ENCODE measurements at regions not wholly inside any gene's neighbourhood (a gene's known extent, or its start where the extent isn't known, plus 50 kb on each side); places are given as distances from the start of the nearest gene placed in this dataset.

GRCh38 chr5:167880420-167880819 lies 411.0 kb upstream of the WWC1 start:
- Histone ChIP-seq H3K4me1 (ENCODE audit: insufficient read depth, low read length, severe bottlenecking) (no peaks in the 10 kb centered on the region), H3K9me3 (ENCODE audit: low read length) (no peaks in the 10 kb centered on the region), H4K20me1 (ENCODE audit: insufficient read depth, low read length) (no peaks in the 10 kb centered on the region), H2AFZ (ENCODE audit: low read length) (no peak overlapping the region), H3K27ac (ENCODE audit: low read depth, low read length, poor library complexity, severe bottlenecking) (no peak overlapping the region), H3K4me2 (ENCODE audit: low read length) (no peak overlapping the region), H3F3A (ENCODE audit: insufficient read depth, low read length) (no peaks in the 10 kb centered on the region), H3K27me3 (ENCODE audit: insufficient read depth, low read length) (no peaks in the 10 kb centered on the region), H3K9ac (ENCODE audit: low read length) (no peak overlapping the region), H3K36me3 (ENCODE audit: insufficient read depth, low read length) (no peaks in the 10 kb centered on the region), H3K79me2 (ENCODE audit: insufficient read depth, low read length) (no peaks in the 10 kb centered on the region), H3K4me3 (ENCODE audit: low read depth, low read length, poor library complexity, severe bottlenecking) (no peak overlapping the region), H3K9me2 (ENCODE audit: low read depth, low read length) (no peaks in the 10 kb centered on the region)
- TF ChIP-seq EZH2 (IDR thresholded peaks at IDR 0.05; ENCODE audit: borderline replicate concordance, low read length) = no peak
- TF ChIP-seq, protein P1, sequence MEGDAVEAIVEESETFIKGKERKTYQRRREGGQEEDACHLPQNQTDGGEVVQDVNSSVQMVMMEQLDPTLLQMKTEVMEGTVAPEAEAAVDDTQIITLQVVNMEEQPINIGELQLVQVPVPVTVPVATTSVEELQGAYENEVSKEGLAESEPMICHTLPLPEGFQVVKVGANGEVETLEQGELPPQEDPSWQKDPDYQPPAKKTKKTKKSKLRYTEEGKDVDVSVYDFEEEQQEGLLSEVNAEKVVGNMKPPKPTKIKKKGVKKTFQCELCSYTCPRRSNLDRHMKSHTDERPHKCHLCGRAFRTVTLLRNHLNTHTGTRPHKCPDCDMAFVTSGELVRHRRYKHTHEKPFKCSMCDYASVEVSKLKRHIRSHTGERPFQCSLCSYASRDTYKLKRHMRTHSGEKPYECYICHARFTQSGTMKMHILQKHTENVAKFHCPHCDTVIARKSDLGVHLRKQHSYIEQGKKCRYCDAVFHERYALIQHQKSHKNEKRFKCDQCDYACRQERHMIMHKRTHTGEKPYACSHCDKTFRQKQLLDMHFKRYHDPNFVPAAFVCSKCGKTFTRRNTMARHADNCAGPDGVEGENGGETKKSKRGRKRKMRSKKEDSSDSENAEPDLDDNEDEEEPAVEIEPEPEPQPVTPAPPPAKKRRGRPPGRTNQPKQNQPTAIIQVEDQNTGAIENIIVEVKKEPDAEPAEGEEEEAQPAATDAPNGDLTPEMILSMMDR (IDR thresholded peaks at IDR 0.05; ENCODE audit: low read length) = no peak

DNA sequence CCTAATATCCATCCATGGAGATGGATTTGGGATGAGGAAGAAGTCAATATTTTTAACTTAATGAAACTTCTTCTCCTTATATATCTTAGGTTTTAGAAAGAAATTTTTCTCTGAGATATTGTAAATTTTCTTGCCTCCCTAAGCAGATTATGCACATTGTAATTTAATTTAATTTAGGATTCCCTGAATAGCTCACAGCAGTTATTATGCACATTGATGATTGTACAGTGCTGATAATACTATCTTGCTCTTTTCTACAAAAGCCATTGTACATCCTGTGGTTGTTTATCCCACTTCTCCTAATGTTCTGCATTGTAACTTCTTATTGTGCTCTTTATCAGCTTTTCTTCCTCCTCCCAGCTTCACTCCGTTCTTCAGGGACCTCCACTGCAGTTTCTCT lies 410.4 kb upstream of the WWC1 start:
- H3F3A ChIP-seq (ENCODE audit: insufficient read depth, low read length) = no peaks in the 10 kb centered on the region
- no peaks in the 10 kb centered on the region for H3K36me3 ChIP-seq (ENCODE audit: insufficient read depth, low read length)

GRCh38 chr5:167886196-167886595 lies 405.2 kb upstream of the WWC1 start:
- Histone ChIP-seq H2AFZ (ENCODE audit: low read length) (no peak overlapping the region), H3K36me3 (ENCODE audit: insufficient read depth, low read length) (no peaks in the 10 kb centered on the region), H3K4me1 (ENCODE audit: insufficient read depth, low read length, severe bottlenecking) (no peaks in the 10 kb centered on the region), H4K20me1 (ENCODE audit: insufficient read depth, low read length) (no peaks in the 10 kb centered on the region), H3K9ac (ENCODE audit: low read length) (no peak overlapping the region), H3K4me2 (ENCODE audit: low read length) (no peak overlapping the region), H3K79me2 (ENCODE audit: insufficient read depth, low read length) (no peaks in the 10 kb centered on the region), H3F3A (ENCODE audit: insufficient read depth, low read length) (no peaks in the 10 kb centered on the region), H3K9me3 (ENCODE audit: low read length) (no peaks in the 10 kb centered on the region), H3K27ac (ENCODE audit: low read depth, low read length, poor library complexity, severe bottlenecking) (no peak overlapping the region), H3K27me3 (ENCODE audit: insufficient read depth, low read length) (no peaks in the 10 kb centered on the region), H3K9me2 (ENCODE audit: low read depth, low read length) (no peaks in the 10 kb centered on the region), H3K4me3 (ENCODE audit: low read depth, low read length, poor library complexity, severe bottlenecking) (no peak overlapping the region)
- TF ChIP-seq, protein P1 (IDR thresholded peaks at IDR 0.05; ENCODE audit: low read length) = no peak
- TF ChIP-seq EZH2 (IDR thresholded peaks at IDR 0.05; ENCODE audit: borderline replicate concordance, low read length) = no peak

More for the DNA sequence above, 410.4 kb upstream of the WWC1 start:
- Histone ChIP-seq H3K9ac (ENCODE audit: low read length) (no peak overlapping the region), H3K4me1 (ENCODE audit: insufficient read depth, low read length, severe bottlenecking) (no peaks in the 10 kb centered on the region), H3K4me3 (ENCODE audit: low read depth, low read length, poor library complexity, severe bottlenecking) (no peak overlapping the region), H3K9me3 (ENCODE audit: low read length) (no peaks in the 10 kb centered on the region), H4K20me1 (ENCODE audit: insufficient read depth, low read length) (no peaks in the 10 kb centered on the region), H3K27me3 (ENCODE audit: insufficient read depth, low read length) (no peaks in the 10 kb centered on the region), H2AFZ (ENCODE audit: low read length) (no peak overlapping the region), H3K27ac (ENCODE audit: low read depth, low read length, poor library complexity, severe bottlenecking) (no peak overlapping the region), H3K79me2 (ENCODE audit: insufficient read depth, low read length) (no peaks in the 10 kb centered on the region), H3K9me2 (ENCODE audit: low read depth, low read length) (no peaks in the 10 kb centered on the region), H3K4me2 (ENCODE audit: low read length) (no peak overlapping the region)
- TF ChIP-seq, protein P1 (IDR thresholded peaks at IDR 0.05; ENCODE audit: low read length) = no peak
- no peak for TF ChIP-seq EZH2 (IDR thresholded peaks at IDR 0.05; ENCODE audit: borderline replicate concordance, low read length)
